Lower leg skin (tissue), 4 donors: ENCODE measurements at regions not wholly inside any gene's neighbourhood (a gene's known extent, or its start where the extent isn't known, plus 50 kb on each side); places are given as distances from the start of the nearest gene placed in this dataset.

ENCODE experiments used
- DNase-seq, 2 donors: peaks; one replicate each; pipeline ENCODE4 v3.0.0-alpha.2; 2019; ENCODE audit warnings: low spot score in 2 of 2
- H3K4me3 ChIP-seq: fragments of 200-600 bp; sonication (generic); 2 replicates; pipeline ENCODE4 v1.5.1; 2017; ENCODE audit warnings: mild to moderate bottlenecking, low read depth; ENCODE audit not compliant: poor library complexity, severe bottlenecking
- POLR2A ChIP-seq, 2 donors: fragments of 450-650 bp; IDR thresholded peaks; one replicate each; pipeline ENCODE4 v1.6.1; 2016 to 2017; ENCODE audit warnings: antibody characterized with exemption in 2 of 2, mild to moderate bottlenecking in 1 of 2, moderate library complexity in 1 of 2
- WGBS, 2 donors: methylation state at CpG; one replicate each; pipeline ENCODE4 v1.1.5; 2018; 5-methylcytosine and 5-hydroxymethylcytosine counted together
- intact Hi-C: fragments of 100-400 bp; cut with DNase I; formaldehyde crosslinking; loops from one replicate; pipeline ENCODE4 v1.15.0; 2023; ENCODE audit warnings: low total_unique reads
- TF ChIP-seq, protein P1 (sequence below), 3 donors: fragments of 450-650 bp; IDR thresholded peaks; one replicate each; pipeline ENCODE4 v1.5.1; 2016; ENCODE audit warnings: antibody characterized with exemption in 3 of 3, mild to moderate bottlenecking in 3 of 3, moderate library complexity in 2 of 3

DNA sequence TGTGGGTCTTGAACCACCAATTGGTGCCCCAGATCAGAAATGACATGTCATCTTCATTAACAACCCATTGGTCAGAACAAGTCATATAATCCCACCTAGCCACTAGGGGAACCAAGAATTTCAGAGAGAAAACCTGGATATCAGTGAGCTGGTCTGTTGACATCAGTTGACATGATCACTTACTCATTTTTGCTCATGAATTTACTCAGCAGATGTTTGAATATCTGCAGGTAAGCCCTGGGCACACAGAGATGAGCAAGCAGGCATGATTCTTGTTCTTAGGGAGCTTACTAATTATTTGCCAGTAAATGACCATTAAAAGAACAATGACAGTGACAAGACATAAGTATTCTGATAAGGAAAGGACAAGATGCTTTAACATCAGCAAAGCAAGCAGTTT lies 64.3 kb upstream of the PLCL2 start:
- TF ChIP-seq, protein P1, sequence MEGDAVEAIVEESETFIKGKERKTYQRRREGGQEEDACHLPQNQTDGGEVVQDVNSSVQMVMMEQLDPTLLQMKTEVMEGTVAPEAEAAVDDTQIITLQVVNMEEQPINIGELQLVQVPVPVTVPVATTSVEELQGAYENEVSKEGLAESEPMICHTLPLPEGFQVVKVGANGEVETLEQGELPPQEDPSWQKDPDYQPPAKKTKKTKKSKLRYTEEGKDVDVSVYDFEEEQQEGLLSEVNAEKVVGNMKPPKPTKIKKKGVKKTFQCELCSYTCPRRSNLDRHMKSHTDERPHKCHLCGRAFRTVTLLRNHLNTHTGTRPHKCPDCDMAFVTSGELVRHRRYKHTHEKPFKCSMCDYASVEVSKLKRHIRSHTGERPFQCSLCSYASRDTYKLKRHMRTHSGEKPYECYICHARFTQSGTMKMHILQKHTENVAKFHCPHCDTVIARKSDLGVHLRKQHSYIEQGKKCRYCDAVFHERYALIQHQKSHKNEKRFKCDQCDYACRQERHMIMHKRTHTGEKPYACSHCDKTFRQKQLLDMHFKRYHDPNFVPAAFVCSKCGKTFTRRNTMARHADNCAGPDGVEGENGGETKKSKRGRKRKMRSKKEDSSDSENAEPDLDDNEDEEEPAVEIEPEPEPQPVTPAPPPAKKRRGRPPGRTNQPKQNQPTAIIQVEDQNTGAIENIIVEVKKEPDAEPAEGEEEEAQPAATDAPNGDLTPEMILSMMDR (IDR thresholded peaks at IDR 0.05), result no peak
- TF ChIP-seq POLR2A (IDR thresholded peaks at IDR 0.05), result no peak
- H3K4me3 ChIP-seq, result no peak overlapping the region
- intact Hi-C loops, result no loop called here
- DNase-seq, result no peak

DNA sequence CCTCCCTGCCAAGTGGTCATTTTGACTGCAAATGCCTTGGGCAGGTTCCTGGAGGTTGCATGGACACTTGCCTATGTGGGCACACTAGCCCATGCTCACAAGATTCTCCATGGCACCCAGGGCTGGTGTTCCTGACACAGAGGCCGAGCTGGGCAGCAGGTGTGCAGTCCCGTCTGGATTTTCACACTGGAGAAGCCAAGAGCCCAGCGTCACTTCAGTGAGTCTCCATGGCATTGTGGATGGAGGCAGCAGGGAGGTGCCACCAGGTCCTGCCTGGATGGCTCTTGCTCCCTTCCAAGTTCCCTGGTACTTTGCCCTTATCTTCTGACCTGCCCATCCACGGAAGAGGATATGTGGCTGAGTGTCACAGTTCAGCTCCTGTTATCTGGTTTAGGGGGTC lies 63.7 kb upstream of the PLCL2 start:
- intact Hi-C loops, result no loop called here
- no peak overlapping the region for H3K4me3 ChIP-seq
- WGBS, 2 donors, result 59% methylated on average over 3 to 4 of the region's 4 CpGs
- DNase-seq, result no peak
- TF ChIP-seq, protein P1 (IDR thresholded peaks at IDR 0.05), result no peak
- no peak for TF ChIP-seq POLR2A (IDR thresholded peaks at IDR 0.05)

GRCh38 chr3:16824081-16824696 lies 60.6 kb upstream of the PLCL2 start:
- intact Hi-C loops, result no loop called here
- TF ChIP-seq, protein P1 (IDR thresholded peaks at IDR 0.05), result no peak
- TF ChIP-seq POLR2A (IDR thresholded peaks at IDR 0.05), result no peak
- DNase-seq, result no peak
- 67 to 75% methylated on average over 5 of the region's 5 CpGs for WGBS, 2 donors
- H3K4me3 ChIP-seq, result no peak overlapping the region

DNA sequence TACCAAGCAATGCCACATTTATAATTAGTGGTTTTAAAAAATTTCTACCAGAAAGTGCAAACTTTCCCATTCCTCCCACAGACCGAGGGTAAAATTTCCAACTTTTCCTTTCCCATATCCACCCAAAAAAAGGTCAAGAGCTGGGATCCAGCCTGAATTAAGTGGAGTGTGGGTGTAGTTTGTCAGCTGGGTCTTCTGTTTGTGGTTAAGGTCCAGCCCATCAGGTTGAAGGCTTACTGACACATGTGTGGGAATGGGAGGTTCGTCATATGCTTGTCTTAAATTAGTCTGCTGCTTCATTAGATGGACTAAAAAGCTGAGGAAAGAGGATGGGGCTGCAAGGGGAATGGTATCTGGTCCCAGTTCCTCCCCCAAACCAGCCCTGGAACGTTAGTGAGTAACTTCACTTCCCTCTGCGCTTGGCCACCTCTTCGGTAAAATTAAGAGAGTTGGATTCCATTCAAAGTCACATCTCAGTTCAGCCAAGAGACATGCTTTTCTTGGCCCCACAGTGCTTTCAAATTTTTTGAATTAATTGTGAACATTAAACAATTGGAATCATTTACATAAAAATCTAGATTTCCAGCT lies 59.0 kb upstream of the PLCL2 start:
- no peak overlapping the region for H3K4me3 ChIP-seq
- TF ChIP-seq, protein P1 (IDR thresholded peaks at IDR 0.05), result no peak
- no peak for TF ChIP-seq POLR2A (IDR thresholded peaks at IDR 0.05)
- DNase-seq, result no peak
- WGBS, 2 donors, result 50 to 58% methylated on average over 5 of the region's 5 CpGs
- intact Hi-C loops, result no loop called here

DNA sequence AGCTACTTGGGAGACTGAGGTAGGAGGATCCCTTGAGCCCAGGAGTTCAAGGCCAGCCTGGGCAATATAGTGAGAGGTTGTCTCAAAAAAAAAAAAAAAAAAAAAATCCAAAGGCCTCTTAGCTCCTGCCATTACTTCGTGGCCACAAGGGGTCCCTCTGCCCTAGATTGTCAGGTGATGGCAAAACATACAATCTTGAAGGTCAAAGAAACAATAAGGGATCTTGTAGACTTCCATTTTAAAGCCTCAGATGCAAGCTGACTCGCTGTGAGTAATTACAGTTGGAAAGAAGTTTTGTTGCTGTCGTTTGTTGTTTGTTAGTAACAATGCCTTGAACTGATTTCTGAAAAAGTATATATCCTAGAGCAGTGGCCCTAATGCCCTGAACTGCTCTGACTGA lies 55.9 kb upstream of the PLCL2 start:
- no peak for DNase-seq
- intact Hi-C loops, result no loop called here
- TF ChIP-seq POLR2A (IDR thresholded peaks at IDR 0.05), result no peak
- TF ChIP-seq, protein P1 (IDR thresholded peaks at IDR 0.05), result no peak
- H3K4me3 ChIP-seq, result no peak overlapping the region
- WGBS, 2 donors, result 33 to 40% methylated on average over 3 of the region's 3 CpGs

DNA sequence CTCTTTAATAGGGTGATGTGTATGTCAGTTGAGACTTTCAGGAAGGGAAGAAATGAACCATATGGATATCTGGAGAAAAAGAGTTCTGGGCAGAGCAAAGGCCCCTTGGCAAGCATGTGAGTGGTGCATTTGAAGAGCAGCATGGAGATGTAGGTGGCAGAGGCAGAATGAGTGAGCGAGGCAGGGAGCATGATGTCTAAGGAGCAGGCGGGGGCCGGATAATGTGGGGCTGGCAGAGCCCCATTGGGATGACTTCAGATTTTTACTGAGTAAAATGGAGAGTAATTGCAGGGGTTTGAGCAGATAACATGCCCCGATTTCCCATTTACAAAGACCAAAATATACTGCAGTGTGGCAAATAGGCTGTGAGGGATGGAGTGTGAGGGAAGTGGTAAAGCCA lies 52.9 kb upstream of the PLCL2 start:
- intact Hi-C loops, result no loop called here
- WGBS, 2 donors, result 94 to 96% methylated on average over 4 of the region's 4 CpGs
- TF ChIP-seq, protein P1 (IDR thresholded peaks at IDR 0.05), result no peak
- no peak for TF ChIP-seq POLR2A (IDR thresholded peaks at IDR 0.05)

More for the DNA sequence above, 52.9 kb upstream of the PLCL2 start:
- no peak overlapping the region for H3K4me3 ChIP-seq
- DNase-seq, result no peak
